ENCODE measurements at regions not wholly inside any gene's neighbourhood (a gene's known extent, or its start where the extent isn't known, plus 50 kb on each side); places are given as distances from the start of the nearest gene placed in this dataset.
"Not testable (repeated sequence)": the region's sequence is repeated elsewhere in the genome, so short reads cannot be mapped to it uniquely, and the experiment has no call there.

- no peak for DNase-seq (ENCODE audit: low spot score)
- intact Hi-C loops (cut with DNase I): loop anchor here (5.0 kb wide), 1 partner anchor 142 kb away; no protein-coding TSS in a partner anchor
These were observed 169.6 kb downstream of the LACC1 start for GRCh38 chr13:44049081-44049945.

GRCh38 chr13:44050450-44051063, 170.9 kb downstream of the LACC1 start:
- intact Hi-C loops (cut with DNase I): loop anchor here (2.0 to 10.0 kb wide), 3 partner anchors 54 to 386 kb away; no protein-coding TSS in a partner anchor
- DNase-seq (ENCODE audit: low spot score): no peak

- intact Hi-C loops (cut with DNase I): loop anchor here (2.0 to 10.0 kb wide), 3 partner anchors 53 to 385 kb away; no protein-coding TSS in a partner anchor
- no peak for DNase-seq (ENCODE audit: low spot score)
These were observed 171.7 kb downstream of the LACC1 start for GRCh38 chr13:44051405-44051804.

GRCh38 chr13:44051918-44052675, 172.4 kb downstream of the LACC1 start:
- DNase-seq (ENCODE audit: low spot score): no peak
- intact Hi-C loops (cut with DNase I): loop anchor here (2.0 to 10.0 kb wide), 3 partner anchors 53 to 385 kb away; no protein-coding TSS in a partner anchor

GRCh38 chr13:44052780-44053184, 173.1 kb downstream of the LACC1 start:
- intact Hi-C loops (cut with DNase I): loop anchor here (5.0 to 10.0 kb wide), 2 partner anchors 52 to 90 kb away; no protein-coding TSS in a partner anchor
- no peak for DNase-seq (ENCODE audit: low spot score)

- intact Hi-C loops (cut with DNase I): loop anchor here (5.0 to 10.0 kb wide), 2 partner anchors 52 to 89 kb away; no protein-coding TSS in a partner anchor
- DNase-seq (ENCODE audit: low spot score): no peak
These were observed 173.5 kb downstream of the LACC1 start for GRCh38 chr13:44053208-44053607.

- DNase-seq (ENCODE audit: low spot score): no peak
- intact Hi-C loops (cut with DNase I): loop anchor here (5.0 to 10.0 kb wide), 2 partner anchors 50 to 88 kb away; no protein-coding TSS in a partner anchor
These were observed 174.8 kb downstream of the LACC1 start for GRCh38 chr13:44054525-44054924.

- intact Hi-C loops (cut with DNase I): loop anchor here (10.0 kb wide), 1 partner anchor 49 kb away; no protein-coding TSS in a partner anchor
- not testable (repeated sequence) for DNase-seq (ENCODE audit: low spot score)
These were observed 176.0 kb downstream of the LACC1 start for GRCh38 chr13:44055681-44056080.

GRCh38 chr13:44058067-44058466, 178.4 kb downstream of the LACC1 start:
- intact Hi-C loops (cut with DNase I): loop anchor here (10.0 kb wide), 1 partner anchor 47 kb away; no protein-coding TSS in a partner anchor
- no peak for DNase-seq (ENCODE audit: low spot score)

- no peak for DNase-seq (ENCODE audit: low spot score)
- intact Hi-C loops (cut with DNase I): loop anchor here (10.0 kb wide), 1 partner anchor 46 kb away; no protein-coding TSS in a partner anchor
These were observed 179.0 kb downstream of the LACC1 start for GRCh38 chr13:44058624-44059215.

GRCh38 chr13:44061876-44062275, 182.2 kb downstream of the LACC1 start:
- no peak for DNase-seq (ENCODE audit: low spot score)
- intact Hi-C loops (cut with DNase I): no loop called here

- DNase-seq (ENCODE audit: low spot score): no peak
- intact Hi-C loops (cut with DNase I): no loop called here
These were observed 183.8 kb downstream of the LACC1 start for GRCh38 chr13:44063467-44063866.

- DNase-seq (ENCODE audit: low spot score): no peak
- intact Hi-C loops (cut with DNase I): no loop called here
These were observed 184.2 kb downstream of the LACC1 start for GRCh38 chr13:44063881-44064280.

- DNase-seq (ENCODE audit: low spot score): no peak
- intact Hi-C loops (cut with DNase I): no loop called here
These were observed 184.7 kb downstream of the LACC1 start for GRCh38 chr13:44064357-44064756.

- DNase-seq (ENCODE audit: low spot score): no peak
- intact Hi-C loops (cut with DNase I): no loop called here
These were observed 188.5 kb downstream of the LACC1 start for GRCh38 chr13:44068169-44068568.

- intact Hi-C loops (cut with DNase I): no loop called here
- DNase-seq (ENCODE audit: low spot score): no peak
These were observed 189.0 kb downstream of the LACC1 start for GRCh38 chr13:44068737-44069136.

GRCh38 chr13:44072536-44072935, 192.8 kb downstream of the LACC1 start:
- intact Hi-C loops (cut with DNase I): no loop called here
- no peak for DNase-seq (ENCODE audit: low spot score)

- intact Hi-C loops (cut with DNase I): no loop called here
- DNase-seq (ENCODE audit: low spot score): no peak
These were observed 194.9 kb downstream of the LACC1 start for GRCh38 chr13:44074611-44075010.

GRCh38 chr13:44075113-44075512, 195.4 kb downstream of the LACC1 start:
- intact Hi-C loops (cut with DNase I): no loop called here
- no peak for DNase-seq (ENCODE audit: low spot score)
